Neuronal stem cell (in vitro differentiated cells): ENCODE measurements at regions not wholly inside any gene's neighbourhood (a gene's known extent, or its start where the extent isn't known, plus 50 kb on each side); places are given as distances from the start of the nearest gene placed in this dataset.

Source experiments
- DNase-seq: peaks from one replicate; pipeline ENCODE4 v3.0.0-alpha.2; 2013; ENCODE audit warnings: low spot score
- H2AFZ ChIP-seq: one replicate; pipeline ENCODE4 v1.6.1; 2013; ENCODE audit warnings: mild to moderate bottlenecking, low read length, inconsistent platforms
- H2AK5ac ChIP-seq: 2 replicates; pipeline ENCODE4 v1.6.1; 2013; ENCODE audit warnings: low read depth, mild to moderate bottlenecking, inconsistent platforms, low read length, moderate library complexity, mixed read lengths
- H2BK120ac ChIP-seq: 2 replicates; pipeline ENCODE4 v1.6.1; 2013; ENCODE audit warnings: low read depth, mild to moderate bottlenecking, inconsistent platforms, low read length, moderate library complexity, mixed read lengths
- H2BK12ac ChIP-seq: one replicate; pipeline ENCODE4 v1.6.1; 2013; ENCODE audit warnings: low read length, inconsistent platforms
- H2BK15ac ChIP-seq: 2 replicates; pipeline ENCODE4 v1.6.1; 2013; ENCODE audit warnings: mild to moderate bottlenecking, low read length, inconsistent platforms, mixed read lengths
- H2BK5ac ChIP-seq: one replicate; pipeline ENCODE4 v1.6.1; 2013; ENCODE audit warnings: inconsistent platforms, mild to moderate bottlenecking, low read length, moderate library complexity
- H3K14ac ChIP-seq: one replicate; pipeline ENCODE4 v1.6.1; 2013; ENCODE audit warnings: low read length, inconsistent platforms
- H3K18ac ChIP-seq: 2 replicates; pipeline ENCODE4 v1.6.1; 2013; ENCODE audit warnings: low read length, inconsistent platforms
- H3K23ac ChIP-seq: 2 replicates; pipeline ENCODE4 v1.6.1; 2013; ENCODE audit warnings: low read depth, mild to moderate bottlenecking, mixed read lengths, low read length, inconsistent platforms; ENCODE audit not compliant: poor library complexity
- H3K27ac ChIP-seq: replicated peaks from 3 replicates; pipeline ENCODE4 v1.5.1; 2013; ENCODE audit warnings: low read length, inconsistent platforms
- H3K27me3 ChIP-seq, 3 experiments: 2 replicates each; pipeline ENCODE4 v1.6.1; 2013; ENCODE audit warnings: low read length in 3 of 3, mild to moderate bottlenecking in 2 of 3, inconsistent platforms in 1 of 3, low read depth in 1 of 3, mixed read lengths in 1 of 3, moderate library complexity in 1 of 3; ENCODE audit not compliant: control insufficient read depth in 3 of 3, insufficient read depth in 3 of 3
- H3K36me3 ChIP-seq, 2 donors: replicated peaks in 1 of 2; 2 replicates each; pipeline ENCODE4 v1.6.1; 2013; ENCODE audit warnings: low read length in 2 of 2; ENCODE audit not compliant: control insufficient read depth in 2 of 2, insufficient read depth in 2 of 2
- H3K4ac ChIP-seq: 2 replicates; pipeline ENCODE4 v1.6.1; 2013; ENCODE audit warnings: inconsistent platforms, mild to moderate bottlenecking, low read length, moderate library complexity
- H3K4me1 ChIP-seq, 2 donors: 1 replicate in 1 of 2; 2 replicates in 1 of 2; pipeline ENCODE4 v1.6.1; 2013; ENCODE audit warnings: low read length in 2 of 2, low read depth in 1 of 2; ENCODE audit not compliant: control insufficient read depth in 2 of 2, insufficient read depth in 1 of 2
- H3K4me2 ChIP-seq: one replicate; pipeline ENCODE4 v1.6.1; 2013; ENCODE audit warnings: mild to moderate bottlenecking, low read length, inconsistent platforms; ENCODE audit not compliant: insufficient read depth, poor library complexity, severe bottlenecking
- H3K4me3 ChIP-seq, 2 donors: 2 replicates each; pipeline ENCODE4 v1.5.1; 2013; ENCODE audit warnings: low read length in 2 of 2, mild to moderate bottlenecking in 2 of 2, inconsistent platforms in 1 of 2, moderate library complexity in 1 of 2
- H3K79me1 ChIP-seq: one replicate; pipeline ENCODE4 v1.6.1; 2013; ENCODE audit warnings: low read depth, mild to moderate bottlenecking, inconsistent platforms, low read length, moderate library complexity
- H3K9ac ChIP-seq: one replicate; pipeline ENCODE4 v1.6.1; 2013; ENCODE audit warnings: mild to moderate bottlenecking, low read depth, low read length, inconsistent platforms; ENCODE audit not compliant: poor library complexity
- H3K9me3 ChIP-seq, 2 donors: replicated peaks in 1 of 2; 2 replicates each; pipeline versions ENCODE3 to v1.6.1; 2013; ENCODE audit warnings: low read length in 2 of 2, mild to moderate bottlenecking in 2 of 2, inconsistent platforms in 1 of 2, low read depth in 1 of 2, mixed read lengths in 1 of 2, moderate library complexity in 1 of 2; ENCODE audit not compliant: control insufficient read depth in 2 of 2, insufficient read depth in 1 of 2
- H4K8ac ChIP-seq: one replicate; pipeline ENCODE4 v1.6.1; 2013; ENCODE audit warnings: low read depth, mild to moderate bottlenecking, inconsistent platforms, low read length, moderate library complexity
- H4K91ac ChIP-seq: one replicate; pipeline ENCODE4 v1.6.1; 2013; ENCODE audit warnings: low read length, low read depth, mild to moderate bottlenecking, inconsistent platforms; ENCODE audit not compliant: poor library complexity
- WGBS, 2 donors: extraction: QIAGEN DNeasy Blood & Tissue Kit; methylation state at CpG; one replicate each; pipeline ENCODE4 v1.1.7; 2013; ENCODE audit warnings: missing lambda C conversion rate in 2 of 2, mixed read lengths in 1 of 2; ENCODE audit not compliant: insufficient read length in 2 of 2, insufficient replicate concordance in 1 of 2; ENCODE audit errors: extremely low coverage in 2 of 2; 5-methylcytosine and 5-hydroxymethylcytosine counted together

DNA sequence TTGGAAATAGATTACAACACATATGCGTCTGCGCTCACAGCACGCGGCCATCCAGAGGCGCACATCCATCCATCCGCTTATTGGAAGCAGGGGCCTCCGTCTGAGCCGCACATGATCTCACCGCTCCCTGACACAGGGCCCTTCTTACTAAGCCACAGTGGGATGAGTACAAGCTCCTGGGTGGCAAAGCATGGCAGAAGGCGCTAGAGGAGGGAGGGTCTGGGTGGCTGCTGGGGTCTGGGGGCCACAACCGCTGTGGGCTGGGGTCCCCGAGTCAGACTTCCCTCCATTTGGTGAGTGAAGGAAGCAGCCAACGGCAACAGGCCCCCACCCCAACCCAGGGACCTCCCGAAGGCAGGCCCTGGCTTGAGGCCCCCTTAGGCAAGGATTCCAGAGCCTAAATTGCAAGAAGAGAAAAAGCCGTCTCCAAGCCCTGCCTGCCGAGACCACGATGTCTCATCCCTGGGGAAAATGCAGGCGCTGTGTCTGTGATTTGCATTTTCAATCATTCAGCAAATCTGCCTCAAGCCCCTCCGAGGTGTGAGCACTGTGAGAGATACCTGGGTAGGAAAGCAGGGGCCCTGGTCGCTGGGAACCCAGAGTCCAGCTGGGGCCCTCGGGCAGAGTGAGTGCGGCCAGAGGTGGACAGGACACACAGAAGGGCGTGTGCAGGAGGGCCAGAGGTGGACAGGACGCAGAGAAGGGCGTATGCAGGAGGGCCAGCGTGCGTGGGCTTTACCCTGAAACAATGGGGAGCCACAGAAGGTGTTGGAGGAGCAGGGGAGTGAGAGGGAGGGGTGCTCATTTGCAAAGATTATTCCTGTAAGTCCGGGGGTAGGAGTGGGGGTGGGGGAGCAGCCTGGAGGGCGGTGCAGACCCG is 135.7 kb downstream of the OLFM1 start:
- Histone ChIP-seq H3K23ac (peak overlapping the region; percentile 81), H4K8ac (no peak overlapping the region), H3K4ac (no peak overlapping the region), H3K4me2 (no peak overlapping the region), H4K91ac (no peak overlapping the region), H3K79me1 (no peaks in the 10 kb centered on the region), H3K27me3 (peaks cover 0 to 13% (median 2%) of the 10 kb centered on the region in 3 experiments), H3K9me3 (peaks cover 0 to 10% of the 10 kb centered on the region in 2 donors), H3K18ac (peak overlapping the region; percentile 78), H2BK15ac (peak overlapping the region; percentile 83), H2BK12ac (peak overlapping the region; percentile 60), H3K4me3 (no peak overlapping the region), H3K9ac (peak overlapping the region; percentile 74), H3K27ac (no peak overlapping the region), H2BK120ac (peak overlapping the region; percentile 89), H3K4me1 (peaks cover 0 to 26% of the 10 kb centered on the region in 2 donors), H3K36me3 (no peaks in the 10 kb centered on the region), H3K14ac (no peak overlapping the region), H2BK5ac (no peak overlapping the region), H2AFZ (no peak overlapping the region), H2AK5ac (peak overlapping the region; percentile 82)
- DNase-seq = no peak
- no CpG with 5 or more reads among the region's 30 CpGs for WGBS, 2 donors

DNA sequence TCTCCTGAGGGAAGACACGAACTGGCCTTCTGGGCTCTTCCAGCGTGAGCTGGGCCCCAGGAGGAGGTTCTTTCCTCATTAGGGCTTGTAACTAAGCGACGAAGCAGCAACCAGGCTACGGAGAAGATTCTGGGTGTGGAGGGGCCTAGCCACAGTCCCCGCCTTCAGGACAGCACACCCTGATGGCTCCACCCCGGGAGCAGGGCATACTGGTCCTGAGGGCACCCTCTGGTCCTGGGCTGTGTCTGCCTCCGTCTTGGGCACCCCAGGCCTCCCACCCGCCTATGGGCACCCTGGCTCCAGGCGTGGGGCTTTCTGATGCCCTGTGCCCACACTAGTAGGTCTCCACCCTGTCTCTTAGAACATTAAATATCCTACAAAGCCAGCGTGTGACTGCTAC is 136.4 kb downstream of the OLFM1 start:
- Histone ChIP-seq H2AFZ (no peak overlapping the region), H3K4ac (no peak overlapping the region), H2AK5ac (peak overlapping the region; percentile 82), H3K27ac (no peak overlapping the region), H3K18ac (peak overlapping the region; percentile 55), H3K4me1 (peaks cover 0 to 23% of the 10 kb centered on the region in 2 donors), H3K23ac (no peak overlapping the region), H3K79me1 (no peaks in the 10 kb centered on the region), H4K8ac (no peak overlapping the region), H2BK5ac (peak overlapping the region; percentile 76), H2BK120ac (peak overlapping the region; percentile 4), H3K14ac (no peak overlapping the region), H2BK15ac (no peak overlapping the region), H2BK12ac (no peak overlapping the region), H3K9ac (no peak overlapping the region), H3K27me3 (peaks cover 0 to 7% (median under 1%) of the 10 kb centered on the region in 3 experiments), H3K4me2 (no peak overlapping the region), H4K91ac (no peak overlapping the region), H3K9me3 (peaks cover 0 to 10% of the 10 kb centered on the region in 2 donors), H3K4me3 (no peak overlapping the region), H3K36me3 (no peaks in the 10 kb centered on the region)
- no peak for DNase-seq
- WGBS, 2 donors = no CpG with 5 or more reads among the region's 11 CpGs

DNA sequence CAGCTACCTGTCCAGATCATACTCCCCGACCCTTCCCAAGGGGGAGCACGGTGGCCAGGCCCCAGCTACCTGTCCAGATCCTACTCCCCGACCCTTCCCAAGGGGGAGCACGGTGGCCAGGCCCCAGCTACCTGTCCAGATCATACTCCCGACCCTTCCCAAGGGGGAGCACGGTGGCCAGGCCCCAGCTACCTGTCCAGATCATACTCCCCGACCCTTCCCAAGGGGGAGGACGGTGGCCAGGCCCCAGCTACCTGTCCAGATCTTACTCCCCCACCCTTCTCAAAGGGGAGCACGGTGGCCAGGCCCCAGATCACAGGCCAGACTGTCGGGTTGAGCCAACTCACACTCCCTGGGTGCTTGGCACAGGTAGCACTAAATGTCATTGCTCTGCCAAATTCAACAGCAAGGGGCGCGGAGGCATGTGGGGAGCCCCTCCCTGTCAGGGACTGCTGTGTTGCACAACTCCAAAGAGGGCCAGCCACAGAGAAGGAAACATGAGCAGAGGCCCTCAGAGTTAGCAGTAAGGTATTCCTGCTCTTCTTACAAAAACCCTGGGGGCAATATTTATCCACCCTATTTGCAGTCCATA is 136.9 kb downstream of the OLFM1 start:
- peaks cover 0 to 4% (median 0%) of the 10 kb centered on the region in 3 experiments for H3K27me3 ChIP-seq
- peak overlapping the region; percentile 82 for H2AK5ac ChIP-seq
- DNase-seq = no peak
- H3K9ac ChIP-seq = no peak overlapping the region
- WGBS, 2 donors = no CpG with 5 or more reads among the region's 12 CpGs
- H3K9me3 ChIP-seq = peaks cover 0 to 10% of the 10 kb centered on the region in 2 donors
- no peak overlapping the region for H3K4me3 ChIP-seq
- H3K27ac ChIP-seq = no peak overlapping the region
- H4K8ac ChIP-seq = no peak overlapping the region
- no peaks in the 10 kb centered on the region for H3K36me3 ChIP-seq
- H3K4me1 ChIP-seq = peaks cover 0 to 22% of the 10 kb centered on the region in 2 donors
- peak overlapping the region; percentile 76 for H2BK5ac ChIP-seq
- peak overlapping the region; percentile 75 for H3K14ac ChIP-seq
- H2AFZ ChIP-seq = no peak overlapping the region
- no peak overlapping the region for H3K23ac ChIP-seq
- H2BK120ac ChIP-seq = no peak overlapping the region
- no peak overlapping the region for H4K91ac ChIP-seq
- peak overlapping the region; percentile 77 for H2BK15ac ChIP-seq
- H3K18ac ChIP-seq = peak overlapping the region; percentile 44
- no peaks in the 10 kb centered on the region for H3K79me1 ChIP-seq
- H3K4ac ChIP-seq = no peak overlapping the region
- no peak overlapping the region for H2BK12ac ChIP-seq
- H3K4me2 ChIP-seq = no peak overlapping the region

GRCh38 chr9:135224921-135225541 is 137.6 kb downstream of the OLFM1 start:
- Histone ChIP-seq H2AFZ (no peak overlapping the region), H3K4ac (no peak overlapping the region), H3K18ac (peak overlapping the region; percentile 90), H3K4me2 (no peak overlapping the region), H2BK120ac (no peak overlapping the region), H3K4me1 (peaks cover 0 to 26% of the 10 kb centered on the region in 2 donors), H4K8ac (no peak overlapping the region), H2BK12ac (no peak overlapping the region), H3K27ac (no peak overlapping the region), H3K79me1 (no peaks in the 10 kb centered on the region), H2BK5ac (peak overlapping the region; percentile 76), H2AK5ac (peak overlapping the region; percentile 82), H3K4me3 (no peak overlapping the region), H3K14ac (no peak overlapping the region), H2BK15ac (peak overlapping the region; percentile 77), H3K9ac (peak overlapping the region; percentile 64), H4K91ac (no peak overlapping the region), H3K23ac (peak overlapping the region; percentile 56), H3K27me3 (peaks cover 0 to 4% (median 0%) of the 10 kb centered on the region in 3 experiments), H3K36me3 (no peaks in the 10 kb centered on the region), H3K9me3 (peaks cover 0 to 10% of the 10 kb centered on the region in 2 donors)
- DNase-seq = peak; percentile 30
- WGBS, 2 donors = no CpG with 5 or more reads among the region's 23 CpGs
